GM23338 (cell line): ENCODE measurements at regions not wholly inside any gene's neighbourhood (a gene's known extent, or its start where the extent isn't known, plus 50 kb on each side); places are given as distances from the start of the nearest gene placed in this dataset.

Experiments
- ATAC-seq: fragments of 200-7000 bp; cut with Tn5 transposase; 3 replicates; pipeline ENCODE4 v1.9.1; 2020
- DNase-seq: peaks from one replicate; pipeline ENCODE4 v3.0.0-alpha.2; 2015; ENCODE audit warnings: low spot score
- H2AFZ ChIP-seq: fragments of 200-600 bp; sonication (generic); 2 replicates; pipeline ENCODE4 v1.8.0; 2016; ENCODE audit warnings: antibody characterized with exemption, mild to moderate bottlenecking, moderate library complexity
- H3F3A ChIP-seq: fragments of 200-600 bp; sonication (generic); replicated peaks from 2 replicates; pipeline ENCODE4 v1.8.0; 2017; ENCODE audit warnings: antibody characterized with exemption, mixed run types, low read depth
- H3K27ac ChIP-seq: fragments of 200-600 bp; sonication (generic); 2 replicates; pipeline ENCODE4 v1.6.1; 2016; ENCODE audit warnings: low read depth
- H3K27me3 ChIP-seq: fragments of 200-600 bp; sonication (generic); 2 replicates; pipeline ENCODE4 v1.8.0; 2016; ENCODE audit warnings: mild to moderate bottlenecking, mixed run types, moderate library complexity; ENCODE audit not compliant: insufficient read depth
- H3K36me3 ChIP-seq: fragments of 200-600 bp; sonication (generic); 2 replicates; pipeline ENCODE4 v1.8.0; 2016; ENCODE audit warnings: mild to moderate bottlenecking; ENCODE audit not compliant: insufficient read depth
- H3K4me1 ChIP-seq: fragments of 200-600 bp; sonication (generic); 2 replicates; pipeline ENCODE4 v1.8.0; 2016; ENCODE audit warnings: mild to moderate bottlenecking, moderate library complexity; ENCODE audit not compliant: insufficient read depth
- H3K4me2 ChIP-seq: fragments of 200-600 bp; sonication (generic); 2 replicates; pipeline ENCODE4 v1.7.1; 2017; ENCODE audit warnings: mixed run types
- H3K4me3 ChIP-seq: fragments of 200-600 bp; sonication (generic); 2 replicates; pipeline ENCODE4 v1.6.1; 2016; ENCODE audit warnings: mixed run types
- H3K79me2 ChIP-seq: fragments of 200-600 bp; sonication (generic); replicated peaks from 2 replicates; pipeline ENCODE4 v1.8.0; 2017; ENCODE audit warnings: mild to moderate bottlenecking; ENCODE audit not compliant: insufficient read depth
- H3K9me2 ChIP-seq: fragments of 200-600 bp; sonication (generic); 2 replicates; pipeline ENCODE4 v1.8.0; 2017; ENCODE audit not compliant: insufficient read depth
- H4K20me1 ChIP-seq: fragments of 200-600 bp; sonication (generic); replicated peaks from 2 replicates; pipeline ENCODE4 v1.8.0; 2017; ENCODE audit warnings: mild to moderate bottlenecking; ENCODE audit not compliant: insufficient read depth
- H3K27ac Mint-ChIP-seq: 2 replicates; pipeline ENCODE4 v1.8.0; 2020; ENCODE audit warnings: inconsistent platforms, mild to moderate bottlenecking, moderate library complexity, mixed read lengths
- H3K27me3 Mint-ChIP-seq: 3 replicates; pipeline ENCODE4 v1.8.0; 2022; ENCODE audit warnings: low read depth, mild to moderate bottlenecking, moderate library complexity, mixed read lengths, inconsistent platforms; ENCODE audit not compliant: insufficient read depth, poor library complexity
- H3K36me3 Mint-ChIP-seq: 3 replicates; pipeline ENCODE4 v1.8.0; 2021; ENCODE audit warnings: low read depth, mild to moderate bottlenecking, inconsistent platforms, moderate library complexity, mixed read lengths
- H3K4me1 Mint-ChIP-seq: 3 replicates; pipeline ENCODE4 v1.8.0; 2020; ENCODE audit warnings: mild to moderate bottlenecking, inconsistent platforms, mixed read lengths
- H3K4me3 Mint-ChIP-seq: 3 replicates; pipeline ENCODE4 v1.8.0; 2021; ENCODE audit warnings: moderate library complexity, mild to moderate bottlenecking, inconsistent platforms, mixed read lengths
- H3K9me3 Mint-ChIP-seq: 3 replicates; pipeline ENCODE4 v1.8.0; 2020; ENCODE audit warnings: moderate library complexity, mild to moderate bottlenecking, inconsistent platforms, mixed read lengths
- JUNB ChIP-seq: IDR thresholded peaks from one replicate; pipeline ENCODE4 v1.6.1; 2016; ENCODE audit warnings: antibody characterized with exemption; ENCODE audit not compliant: unreplicated experiment
- STAT1 ChIP-seq: IDR thresholded peaks from one replicate; pipeline ENCODE4 v1.6.1; 2016; ENCODE audit warnings: antibody characterized with exemption; ENCODE audit not compliant: unreplicated experiment
- TF ChIP-seq, protein P1 (sequence below): fragments of 250-450 bp; sonication (Bioruptor Pico); IDR thresholded peaks from 2 replicates; pipeline ENCODE4 v1.5.0; 2020; ENCODE audit warnings: mild to moderate bottlenecking, moderate library complexity
- TF ChIP-seq, protein P2 (sequence below), 2 experiments: fragments of 200-600 bp in 1 of 2; sonication (generic) in 1 of 2; conservative IDR thresholded peaks; 2 replicates each; pipeline versions ENCODE4 v1.5.1 to v1.6.1; 2016 to 2017; ENCODE audit warnings: antibody characterized with exemption in 2 of 2, low read depth in 2 of 2, mild to moderate bottlenecking in 2 of 2, moderate library complexity in 1 of 2

- DNase-seq, result no peak
- peaks cover 4% of the 10 kb centered on the region; the same call in 1 of the 2 replicates for H3K9me2 ChIP-seq
- no peaks in the 10 kb centered on the region for H3K36me3 ChIP-seq
- H3F3A ChIP-seq, result no peaks in the 10 kb centered on the region
- no peaks in the 10 kb centered on the region for H3K79me2 ChIP-seq
- H3K4me3 ChIP-seq, result no peak overlapping the region
- TF ChIP-seq JUNB, result no peak
- TF ChIP-seq, protein P1, sequence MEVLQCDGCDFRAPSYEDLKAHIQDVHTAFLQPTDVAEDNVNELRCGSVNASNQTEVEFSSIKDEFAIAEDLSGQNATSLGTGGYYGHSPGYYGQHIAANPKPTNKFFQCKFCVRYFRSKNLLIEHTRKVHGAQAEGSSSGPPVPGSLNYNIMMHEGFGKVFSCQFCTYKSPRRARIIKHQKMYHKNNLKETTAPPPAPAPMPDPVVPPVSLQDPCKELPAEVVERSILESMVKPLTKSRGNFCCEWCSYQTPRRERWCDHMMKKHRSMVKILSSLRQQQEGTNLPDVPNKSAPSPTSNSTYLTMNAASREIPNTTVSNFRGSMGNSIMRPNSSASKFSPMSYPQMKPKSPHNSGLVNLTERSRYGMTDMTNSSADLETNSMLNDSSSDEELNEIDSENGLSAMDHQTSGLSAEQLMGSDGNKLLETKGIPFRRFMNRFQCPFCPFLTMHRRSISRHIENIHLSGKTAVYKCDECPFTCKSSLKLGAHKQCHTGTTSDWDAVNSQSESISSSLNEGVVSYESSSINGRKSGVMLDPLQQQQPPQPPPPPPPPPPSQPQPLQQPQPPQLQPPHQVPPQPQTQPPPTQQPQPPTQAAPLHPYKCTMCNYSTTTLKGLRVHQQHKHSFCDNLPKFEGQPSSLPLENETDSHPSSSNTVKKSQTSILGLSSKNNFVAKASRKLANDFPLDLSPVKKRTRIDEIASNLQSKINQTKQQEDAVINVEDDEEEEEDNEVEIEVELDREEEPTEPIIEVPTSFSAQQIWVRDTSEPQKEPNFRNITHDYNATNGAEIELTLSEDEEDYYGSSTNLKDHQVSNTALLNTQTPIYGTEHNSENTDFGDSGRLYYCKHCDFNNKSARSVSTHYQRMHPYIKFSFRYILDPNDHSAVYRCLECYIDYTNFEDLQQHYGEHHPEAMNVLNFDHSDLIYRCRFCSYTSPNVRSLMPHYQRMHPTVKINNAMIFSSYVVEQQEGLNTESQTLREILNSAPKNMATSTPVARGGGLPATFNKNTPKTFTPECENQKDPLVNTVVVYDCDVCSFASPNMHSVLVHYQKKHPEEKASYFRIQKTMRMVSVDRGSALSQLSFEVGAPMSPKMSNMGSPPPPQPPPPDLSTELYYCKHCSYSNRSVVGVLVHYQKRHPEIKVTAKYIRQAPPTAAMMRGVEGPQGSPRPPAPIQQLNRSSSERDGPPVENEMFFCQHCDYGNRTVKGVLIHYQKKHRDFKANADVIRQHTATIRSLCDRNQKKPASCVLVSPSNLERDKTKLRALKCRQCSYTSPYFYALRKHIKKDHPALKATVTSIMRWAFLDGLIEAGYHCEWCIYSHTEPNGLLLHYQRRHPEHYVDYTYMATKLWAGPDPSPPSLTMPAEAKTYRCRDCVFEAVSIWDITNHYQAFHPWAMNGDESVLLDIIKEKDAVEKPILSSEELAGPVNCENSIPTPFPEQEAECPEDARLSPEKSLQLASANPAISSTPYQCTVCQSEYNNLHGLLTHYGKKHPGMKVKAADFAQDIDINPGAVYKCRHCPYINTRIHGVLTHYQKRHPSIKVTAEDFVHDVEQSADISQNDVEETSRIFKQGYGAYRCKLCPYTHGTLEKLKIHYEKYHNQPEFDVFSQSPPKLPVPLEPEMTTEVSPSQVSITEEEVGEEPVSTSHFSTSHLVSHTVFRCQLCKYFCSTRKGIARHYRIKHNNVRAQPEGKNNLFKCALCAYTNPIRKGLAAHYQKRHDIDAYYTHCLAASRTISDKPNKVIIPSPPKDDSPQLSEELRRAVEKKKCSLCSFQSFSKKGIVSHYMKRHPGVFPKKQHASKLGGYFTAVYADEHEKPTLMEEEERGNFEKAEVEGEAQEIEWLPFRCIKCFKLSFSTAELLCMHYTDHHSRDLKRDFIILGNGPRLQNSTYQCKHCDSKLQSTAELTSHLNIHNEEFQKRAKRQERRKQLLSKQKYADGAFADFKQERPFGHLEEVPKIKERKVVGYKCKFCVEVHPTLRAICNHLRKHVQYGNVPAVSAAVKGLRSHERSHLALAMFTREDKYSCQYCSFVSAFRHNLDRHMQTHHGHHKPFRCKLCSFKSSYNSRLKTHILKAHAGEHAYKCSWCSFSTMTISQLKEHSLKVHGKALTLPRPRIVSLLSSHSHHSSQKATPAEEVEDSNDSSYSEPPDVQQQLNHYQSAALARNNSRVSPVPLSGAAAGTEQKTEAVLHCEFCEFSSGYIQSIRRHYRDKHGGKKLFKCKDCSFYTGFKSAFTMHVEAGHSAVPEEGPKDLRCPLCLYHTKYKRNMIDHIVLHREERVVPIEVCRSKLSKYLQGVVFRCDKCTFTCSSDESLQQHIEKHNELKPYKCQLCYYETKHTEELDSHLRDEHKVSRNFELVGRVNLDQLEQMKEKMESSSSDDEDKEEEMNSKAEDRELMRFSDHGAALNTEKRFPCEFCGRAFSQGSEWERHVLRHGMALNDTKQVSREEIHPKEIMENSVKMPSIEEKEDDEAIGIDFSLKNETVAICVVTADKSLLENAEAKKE (CRISPR knock-in tag), result no peak
- Mint-ChIP-seq H3K4me3 (no peak overlapping the region), H3K27me3 (peaks cover 2% of the 10 kb centered on the region), H3K36me3 (no peaks in the 10 kb centered on the region), H3K27ac (no peak overlapping the region), H3K4me1 (peaks cover 8% of the 10 kb centered on the region; the same call in 2 of the 3 replicates), H3K9me3 (no peaks in the 10 kb centered on the region)
- peaks cover 13% of the 10 kb centered on the region for H3K4me1 ChIP-seq
- H4K20me1 ChIP-seq, result no peaks in the 10 kb centered on the region
- no peak overlapping the region for H3K27ac ChIP-seq
- no peak overlapping the region for H3K4me2 ChIP-seq
- H3K27me3 ChIP-seq, result no peaks in the 10 kb centered on the region
- peak overlapping the region; percentile 32 for H2AFZ ChIP-seq
- no peak for ATAC-seq
These were observed 101.6 kb downstream of the SLC4A3 start for GRCh38 chr2:219728991-219729487.

DNA sequence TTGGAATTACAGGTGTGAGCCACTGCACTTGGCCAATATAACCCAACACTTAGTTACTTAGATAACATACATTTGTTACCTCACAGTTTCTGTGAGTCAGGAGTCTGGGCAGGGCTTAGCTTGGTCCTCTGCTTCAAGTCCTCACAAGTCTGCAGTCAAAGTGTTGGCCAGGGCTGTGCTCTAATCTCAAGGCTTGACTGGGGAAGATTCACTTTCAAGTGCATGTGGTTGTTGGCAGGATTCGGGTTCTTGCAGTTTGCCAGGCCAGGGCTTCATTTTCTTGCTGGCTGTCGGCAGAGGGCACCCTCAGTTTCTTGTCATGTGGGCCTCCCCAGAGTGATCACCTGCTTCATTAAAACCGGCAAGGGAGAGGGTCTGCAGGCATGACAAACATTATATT lies 103.7 kb downstream of the SLC4A3 start:
- peaks cover 8% of the 10 kb centered on the region; the same call in 2 of the 3 replicates for H3K4me1 Mint-ChIP-seq
- no peak overlapping the region for H3K4me3 Mint-ChIP-seq
- H3K9me3 Mint-ChIP-seq, result no peaks in the 10 kb centered on the region
- DNase-seq, result no peak
- no peak overlapping the region for H2AFZ ChIP-seq
- no peak overlapping the region for H3K4me3 ChIP-seq
- H3K27ac ChIP-seq, result no peak overlapping the region
- no peaks in the 10 kb centered on the region for H3K27me3 ChIP-seq
- no peaks in the 10 kb centered on the region for H3K36me3 Mint-ChIP-seq
- H3K36me3 ChIP-seq, result no peaks in the 10 kb centered on the region
- no peak overlapping the region for H3K4me2 ChIP-seq
- H3K79me2 ChIP-seq, result no peaks in the 10 kb centered on the region
- H3K27ac Mint-ChIP-seq, result no peak overlapping the region
- H3K27me3 Mint-ChIP-seq, result peaks cover 2% of the 10 kb centered on the region
- H4K20me1 ChIP-seq, result no peaks in the 10 kb centered on the region
- H3K9me2 ChIP-seq, result no peaks in the 10 kb centered on the region; the same call in 1 of the 2 replicates
- peaks cover 13% of the 10 kb centered on the region for H3K4me1 ChIP-seq
- ATAC-seq, result no peak
- H3F3A ChIP-seq, result no peaks in the 10 kb centered on the region
- TF ChIP-seq, protein P1 (CRISPR knock-in tag), result no peak
- TF ChIP-seq, protein P2, sequence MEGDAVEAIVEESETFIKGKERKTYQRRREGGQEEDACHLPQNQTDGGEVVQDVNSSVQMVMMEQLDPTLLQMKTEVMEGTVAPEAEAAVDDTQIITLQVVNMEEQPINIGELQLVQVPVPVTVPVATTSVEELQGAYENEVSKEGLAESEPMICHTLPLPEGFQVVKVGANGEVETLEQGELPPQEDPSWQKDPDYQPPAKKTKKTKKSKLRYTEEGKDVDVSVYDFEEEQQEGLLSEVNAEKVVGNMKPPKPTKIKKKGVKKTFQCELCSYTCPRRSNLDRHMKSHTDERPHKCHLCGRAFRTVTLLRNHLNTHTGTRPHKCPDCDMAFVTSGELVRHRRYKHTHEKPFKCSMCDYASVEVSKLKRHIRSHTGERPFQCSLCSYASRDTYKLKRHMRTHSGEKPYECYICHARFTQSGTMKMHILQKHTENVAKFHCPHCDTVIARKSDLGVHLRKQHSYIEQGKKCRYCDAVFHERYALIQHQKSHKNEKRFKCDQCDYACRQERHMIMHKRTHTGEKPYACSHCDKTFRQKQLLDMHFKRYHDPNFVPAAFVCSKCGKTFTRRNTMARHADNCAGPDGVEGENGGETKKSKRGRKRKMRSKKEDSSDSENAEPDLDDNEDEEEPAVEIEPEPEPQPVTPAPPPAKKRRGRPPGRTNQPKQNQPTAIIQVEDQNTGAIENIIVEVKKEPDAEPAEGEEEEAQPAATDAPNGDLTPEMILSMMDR (conservative IDR thresholded peaks at IDR 0.05; ENCODE audit: low read depth in 2 of 2), result peak in 1 of 2 experiments; percentile 18; a peak in 2 of 4 replicates
- no peak for TF ChIP-seq STAT1
